NB4 (cell line): ENCODE measurements at regions not wholly inside any gene's neighbourhood (a gene's known extent, or its start where the extent isn't known, plus 50 kb on each side); places are given as distances from the start of the nearest gene placed in this dataset.

Experiments
- MAX ChIP-seq: IDR thresholded peaks from 2 replicates; pipeline ENCODE4 v1.6.1; 2011; ENCODE audit warnings: low read depth, low read length
- TF ChIP-seq, protein P1 (sequence below): IDR thresholded peaks from one replicate; pipeline ENCODE4 v1.5.1; 2012; ENCODE audit warnings: low read depth, low read length

GRCh38 chr10:76621886-76622620 lies 1015.6 kb downstream of the KCNMA1 start:
- TF ChIP-seq MAX: no peak
- TF ChIP-seq, protein P1, sequence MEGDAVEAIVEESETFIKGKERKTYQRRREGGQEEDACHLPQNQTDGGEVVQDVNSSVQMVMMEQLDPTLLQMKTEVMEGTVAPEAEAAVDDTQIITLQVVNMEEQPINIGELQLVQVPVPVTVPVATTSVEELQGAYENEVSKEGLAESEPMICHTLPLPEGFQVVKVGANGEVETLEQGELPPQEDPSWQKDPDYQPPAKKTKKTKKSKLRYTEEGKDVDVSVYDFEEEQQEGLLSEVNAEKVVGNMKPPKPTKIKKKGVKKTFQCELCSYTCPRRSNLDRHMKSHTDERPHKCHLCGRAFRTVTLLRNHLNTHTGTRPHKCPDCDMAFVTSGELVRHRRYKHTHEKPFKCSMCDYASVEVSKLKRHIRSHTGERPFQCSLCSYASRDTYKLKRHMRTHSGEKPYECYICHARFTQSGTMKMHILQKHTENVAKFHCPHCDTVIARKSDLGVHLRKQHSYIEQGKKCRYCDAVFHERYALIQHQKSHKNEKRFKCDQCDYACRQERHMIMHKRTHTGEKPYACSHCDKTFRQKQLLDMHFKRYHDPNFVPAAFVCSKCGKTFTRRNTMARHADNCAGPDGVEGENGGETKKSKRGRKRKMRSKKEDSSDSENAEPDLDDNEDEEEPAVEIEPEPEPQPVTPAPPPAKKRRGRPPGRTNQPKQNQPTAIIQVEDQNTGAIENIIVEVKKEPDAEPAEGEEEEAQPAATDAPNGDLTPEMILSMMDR: no peak
